ENCODE measurements at regions not wholly inside any gene's neighbourhood (a gene's known extent, or its start where the extent isn't known, plus 50 kb on each side); places are given as distances from the start of the nearest gene placed in this dataset.

DNA sequence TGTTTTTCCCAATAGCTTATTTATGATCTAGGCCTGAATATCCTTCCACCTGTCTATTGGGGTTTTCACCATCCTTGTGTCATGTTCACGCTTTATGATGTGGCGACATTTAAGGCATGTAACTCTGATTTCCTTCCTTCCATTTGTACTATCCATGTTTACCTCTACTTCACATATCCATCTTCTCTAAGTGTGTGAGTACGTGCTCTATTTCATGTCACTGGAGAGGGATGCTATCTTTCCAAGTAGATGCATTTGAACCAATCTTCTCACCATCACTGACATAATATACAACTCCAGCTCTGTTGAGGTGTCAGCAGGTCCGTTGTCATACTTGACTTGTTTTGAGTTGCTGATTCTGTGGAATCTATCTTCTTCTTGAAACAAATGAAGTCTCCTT is 283.2 kb downstream of the PTBP2 start:
- Histone ChIP-seq H3K4ac (ENCODE audit: low read depth, low read length) (no peak overlapping the region), H3K18ac (ENCODE audit: insufficient read length, low read depth, low read length) (no peak overlapping the region), H3K4me2 (ENCODE audit: insufficient read depth, insufficient read length, low read length) (no peak overlapping the region), H3T11ph (ENCODE audit: low read length) (no peak overlapping the region), H2AFZ (ENCODE audit: low read length) (no peak overlapping the region), H4K5ac (ENCODE audit: insufficient read length, low read depth, low read length) (no peak overlapping the region), H3K27me3 (ENCODE audit: insufficient read depth, low read length) (no peaks in the 10 kb centered on the region), H2BK20ac (ENCODE audit: low read depth, low read length, poor library complexity, severe bottlenecking) (no peak overlapping the region), H3K14ac (ENCODE audit: insufficient read depth, low read length) (no peak overlapping the region), H3K9ac (ENCODE audit: extremely low read depth, insufficient read length, low read length) (no peak overlapping the region), H4K91ac (ENCODE audit: insufficient read length, low read depth, low read length) (no peak overlapping the region), H4K20me1 (ENCODE audit: control insufficient read depth, insufficient read depth, insufficient read length) (no peaks in the 10 kb centered on the region), H2BK15ac (ENCODE audit: low read depth, low read length) (no peak overlapping the region), H2BK120ac (ENCODE audit: low read depth, low read length, poor library complexity, severe bottlenecking) (no peak overlapping the region), H3K79me2 (ENCODE audit: insufficient read depth, low read length) (peaks cover 1% of the 10 kb centered on the region; the same call in 1 of the 2 replicates), H2BK5ac (ENCODE audit: insufficient read length, low read length) (no peak overlapping the region), H3K23me2 (ENCODE audit: insufficient read length, low read depth, low read length, poor library complexity, severe bottlenecking) (no peaks in the 10 kb centered on the region), H4K8ac (replicated peaks; ENCODE audit: insufficient read length, low read depth, low read length) (no peak overlapping the region), H3K9me3 (ENCODE audit: control insufficient read depth, low read depth, low read length) (no peaks in the 10 kb centered on the region), H3K79me1 (ENCODE audit: insufficient read depth, low read depth, low read length, poor library complexity, severe bottlenecking) (no peaks in the 10 kb centered on the region), H3K27ac (ENCODE audit: insufficient read length, low read depth, low read length) (no peak overlapping the region), H3K4me1 (ENCODE audit: insufficient read depth, low read length) (no peaks in the 10 kb centered on the region), H2AK5ac (ENCODE audit: insufficient read length, low read length) (no peak overlapping the region), H3K23ac (ENCODE audit: insufficient read length, low read depth, low read length) (no peak overlapping the region), H2BK12ac (ENCODE audit: insufficient read length, low read depth, low read length) (no peak overlapping the region), H3K56ac (ENCODE audit: insufficient read length, low read depth, low read length) (no peak overlapping the region)
- WGBS (ENCODE audit: extremely low coverage, insufficient read length, low lambda C conversion rate): no CpG with 5 or more reads among the region's 4 CpGs
- H3K36me3 Mint-ChIP-seq (ENCODE audit: insufficient read depth in 1 of 3, low read depth in 3 of 3): no peaks in the 10 kb centered on the region
- no peaks in the 10 kb centered on the region; a peak in 1 of 4 replicates for H3K4me1 Mint-ChIP-seq
- no peaks in the 10 kb centered on the region for H3K27me3 Mint-ChIP-seq (ENCODE audit: low read depth)
- TF ChIP-seq CTCF (conservative IDR thresholded peaks at IDR 0.05): no peak
- DNase-seq: no peak
- H3K9me3 Mint-ChIP-seq: no peaks in the 10 kb centered on the region
- no peak overlapping the region for H3K4me3 Mint-ChIP-seq
- H3K27ac Mint-ChIP-seq: no peak overlapping the region

Data from H9 (cell line).